WTC11 (cell line): ENCODE measurements at regions not wholly inside any gene's neighbourhood (a gene's known extent, or its start where the extent isn't known, plus 50 kb on each side); places are given as distances from the start of the nearest gene placed in this dataset.

Experiments
- ATAC-seq: fragments of 200-7000 bp; cut with Tn5 transposase; 2 replicates; pipeline ENCODE4 v1.10.0; 2021; ENCODE audit warnings: mild to moderate bottlenecking, moderate library complexity
- CTCF ChIA-PET: fragments of 300-600 bp; sonication (Branson Sonifier 250); formaldehyde crosslinking; loops from one replicate; lab custom pipeline; 2021; ENCODE audit warnings: antibody characterized with exemption; lab: Charles Lee
- POLR2A ChIA-PET: fragments of 350-600 bp; sonication (Branson Sonifier 250); formaldehyde crosslinking; loops from one replicate; lab custom pipeline; 2021; ENCODE audit warnings: antibody characterized with exemption; lab: Charles Lee
- DNase-seq: peaks from one replicate; pipeline ENCODE4 v3.0.0; 2021; ENCODE audit warnings: low spot score
- H3K27ac Mint-ChIP-seq: 2 replicates; pipeline ENCODE4 v1.8.0; 2021; ENCODE audit warnings: mixed read lengths
- H3K27me3 Mint-ChIP-seq: 2 replicates; pipeline ENCODE4 v1.8.0; 2021; ENCODE audit warnings: low read depth, mild to moderate bottlenecking, moderate library complexity, mixed read lengths
- H3K36me3 Mint-ChIP-seq: 2 replicates; pipeline ENCODE4 v1.8.0; 2021; ENCODE audit warnings: mixed read lengths
- H3K4me1 Mint-ChIP-seq: 2 replicates; pipeline ENCODE4 v1.8.0; 2022; ENCODE audit warnings: mixed read lengths
- H3K4me3 Mint-ChIP-seq: 2 replicates; pipeline ENCODE4 v1.8.0; 2021; ENCODE audit warnings: mild to moderate bottlenecking, moderate library complexity, mixed read lengths
- H3K9me3 Mint-ChIP-seq: 2 replicates; pipeline ENCODE4 v1.8.0; 2021; ENCODE audit warnings: mixed read lengths
- ATF1 ChIP-seq: sonication (generic); formaldehyde crosslinking; IDR thresholded peaks from 2 replicates; pipeline ENCODE4 v1.8.1; 2023; ENCODE audit warnings: mild to moderate bottlenecking, moderate library complexity, missing genetic modification reagents
- ATF2 ChIP-seq: sonication (generic); formaldehyde crosslinking; IDR thresholded peaks from 2 replicates; pipeline ENCODE4 v1.8.1; 2022; ENCODE audit warnings: low read depth, missing genetic modification reagents, borderline replicate concordance
- CREB1 ChIP-seq: sonication (generic); formaldehyde crosslinking; IDR thresholded peaks from 2 replicates; pipeline ENCODE4 v1.8.0; 2023; ENCODE audit warnings: mild to moderate bottlenecking, missing genetic modification reagents
- E2F5 ChIP-seq: sonication (generic); formaldehyde crosslinking; IDR thresholded peaks from 2 replicates; pipeline ENCODE4 v1.8.1; 2022; ENCODE audit warnings: mild to moderate bottlenecking, moderate library complexity, missing genetic modification reagents
- FOXP1 ChIP-seq: sonication (generic); formaldehyde crosslinking; IDR thresholded peaks from 2 replicates; pipeline ENCODE4 v1.8.0; 2022; ENCODE audit warnings: missing genetic modification reagents, mild to moderate bottlenecking, moderate library complexity, borderline replicate concordance
- IRF1 ChIP-seq: sonication (generic); formaldehyde crosslinking; IDR thresholded peaks from 2 replicates; pipeline ENCODE4 v1.8.0; 2023; ENCODE audit warnings: missing genetic modification reagents
- JAZF1 ChIP-seq: fragments of 250-450 bp; sonication (Bioruptor Pico); IDR thresholded peaks from 2 replicates; pipeline ENCODE4 v1.9.0; 2021; ENCODE audit warnings: moderate library complexity, mild to moderate bottlenecking, inconsistent platforms
- JUN ChIP-seq: sonication (generic); formaldehyde crosslinking; IDR thresholded peaks from 2 replicates; pipeline ENCODE4 v1.8.0; 2023; ENCODE audit warnings: mild to moderate bottlenecking, missing genetic modification reagents
- NR1H2 ChIP-seq: sonication (generic); formaldehyde crosslinking; IDR thresholded peaks from 2 replicates; pipeline ENCODE4 v1.9.0; 2021; ENCODE audit warnings: mild to moderate bottlenecking, moderate library complexity, missing genetic modification reagents
- NR2C2 ChIP-seq: sonication (generic); formaldehyde crosslinking; IDR thresholded peaks from 2 replicates; pipeline ENCODE4 v1.8.0; 2022; ENCODE audit warnings: mild to moderate bottlenecking, missing genetic modification reagents
- PRRX2 ChIP-seq: fragments of 250-450 bp; sonication (Bioruptor Pico); IDR thresholded peaks from 2 replicates; pipeline ENCODE4 v1.8.0; 2021; ENCODE audit warnings: mild to moderate bottlenecking
- RELA ChIP-seq: sonication (generic); formaldehyde crosslinking; IDR thresholded peaks from 2 replicates; pipeline ENCODE4 v1.8.1; 2022; ENCODE audit warnings: missing genetic modification reagents, mild to moderate bottlenecking, borderline replicate concordance
- SMAD4 ChIP-seq: sonication (generic); formaldehyde crosslinking; IDR thresholded peaks from 2 replicates; pipeline ENCODE4 v1.8.0; 2022; ENCODE audit warnings: mild to moderate bottlenecking, missing genetic modification reagents
- SP1 ChIP-seq: sonication (generic); formaldehyde crosslinking; conservative IDR thresholded peaks from 2 replicates; pipeline ENCODE4 v1.8.1; 2022; ENCODE audit warnings: missing genetic modification reagents
- TCF7 ChIP-seq: sonication (generic); formaldehyde crosslinking; IDR thresholded peaks from 2 replicates; pipeline ENCODE4 v1.8.0; 2022; ENCODE audit warnings: mild to moderate bottlenecking, low read depth, missing genetic modification reagents, moderate library complexity
- ZBTB21 ChIP-seq: sonication (generic); formaldehyde crosslinking; IDR thresholded peaks from 2 replicates; pipeline ENCODE4 v1.8.1; 2023; ENCODE audit warnings: mild to moderate bottlenecking, missing genetic modification reagents, borderline replicate concordance
- ZMAT4 ChIP-seq: fragments of 250-450 bp; sonication (Bioruptor Pico); IDR thresholded peaks from 2 replicates; pipeline ENCODE4 v1.9.0; 2021; ENCODE audit warnings: mild to moderate bottlenecking
- ZNF263 ChIP-seq: sonication (generic); formaldehyde crosslinking; IDR thresholded peaks from 2 replicates; pipeline ENCODE4 v1.8.1; 2022; ENCODE audit warnings: low read depth, mild to moderate bottlenecking, moderate library complexity, missing genetic modification reagents
- ZNF416 ChIP-seq: fragments of 250-450 bp; sonication (Bioruptor Pico); IDR thresholded peaks from 2 replicates; pipeline ENCODE4 v1.9.0; 2021; ENCODE audit warnings: mild to moderate bottlenecking, inconsistent platforms
- ZNF532 ChIP-seq: fragments of 250-450 bp; sonication (Bioruptor Pico); IDR thresholded peaks from 2 replicates; pipeline ENCODE4 v1.9.0; 2021; ENCODE audit warnings: mild to moderate bottlenecking, borderline replicate concordance
- TF ChIP-seq, protein P1 (sequence below): sonication (generic); formaldehyde crosslinking; IDR thresholded peaks from 2 replicates; pipeline ENCODE4 v1.8.0; 2023; ENCODE audit warnings: missing genetic modification reagents, mild to moderate bottlenecking, borderline replicate concordance

DNA sequence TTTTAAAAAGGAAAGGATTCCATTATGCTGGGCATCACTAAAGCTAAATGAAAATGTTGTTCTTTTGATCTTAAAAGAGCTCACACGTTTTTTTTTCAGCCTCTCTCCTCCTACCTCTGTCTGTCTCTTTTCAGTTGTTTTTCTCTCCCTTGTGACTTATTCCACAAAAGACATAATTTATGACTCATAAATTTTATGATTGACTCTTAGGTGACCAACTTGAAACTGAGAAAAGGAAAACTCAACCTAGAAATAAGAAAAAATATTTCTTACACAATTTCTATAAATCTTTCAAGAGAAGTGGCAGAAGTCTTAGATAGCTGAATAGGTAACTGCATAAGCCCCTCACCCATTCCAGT lies 227.7 kb upstream of the DDHD1 start:
- CTCF ChIA-PET: no interaction called here
- Mint-ChIP-seq H3K4me1 (peaks cover 2% of the 10 kb centered on the region; the same call in 1 of the 2 replicates), H3K36me3 (no peaks in the 10 kb centered on the region), H3K27me3 (no peaks in the 10 kb centered on the region), H3K27ac (no peak overlapping the region), H3K4me3 (no peak overlapping the region), H3K9me3 (no peaks in the 10 kb centered on the region)
- ATAC-seq (no peak), DNase-seq (no peak)
- POLR2A ChIA-PET: no interaction called here
- no peak for TF ChIP-seq ZNF532 (CRISPR knock-in tag)
- TF ChIP-seq JUN: no peak
- no peak for TF ChIP-seq ATF1 (CRISPR knock-in tag)
- no peak for TF ChIP-seq E2F5 (CRISPR knock-in tag)

DNA sequence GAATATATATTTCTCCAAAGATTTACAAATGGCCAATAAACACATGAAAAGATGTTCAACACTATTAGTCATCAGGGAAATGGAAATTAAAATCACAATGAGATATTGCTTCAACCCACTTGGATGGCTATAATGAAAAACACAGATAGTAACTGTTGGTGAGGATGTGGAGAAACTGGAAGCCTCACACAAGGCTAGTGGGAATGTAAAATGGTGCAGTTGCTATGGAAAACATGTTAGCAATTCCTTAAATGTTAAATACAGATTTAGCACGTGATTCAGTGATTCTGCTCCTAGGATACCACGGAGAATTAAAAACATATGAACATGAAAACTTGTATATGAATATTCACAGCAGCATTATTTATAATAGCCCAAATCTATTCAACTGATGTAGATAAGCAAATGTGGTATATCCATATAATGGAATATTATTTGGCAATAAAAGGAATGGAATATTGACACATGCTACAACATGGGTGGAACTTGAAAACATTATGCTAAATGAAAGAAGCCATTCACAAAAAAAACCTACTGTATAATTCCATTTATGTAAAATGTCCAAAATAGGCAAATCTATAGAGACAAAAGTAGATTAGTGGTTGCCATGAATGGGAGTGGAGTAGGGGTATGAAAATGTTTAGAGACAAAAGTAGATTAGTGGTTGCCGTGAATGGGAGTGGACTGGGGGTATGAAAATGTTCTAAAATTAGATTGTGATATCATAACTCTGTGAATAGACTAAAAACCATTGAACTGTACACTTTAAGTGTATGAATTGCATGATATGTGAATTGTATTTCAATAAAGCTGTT lies 227.1 kb upstream of the DDHD1 start:
- H3K27ac Mint-ChIP-seq: no peak overlapping the region
- CTCF ChIA-PET: no interaction called here
- H3K36me3 Mint-ChIP-seq: no peaks in the 10 kb centered on the region
- no peak for DNase-seq
- no peak for TF ChIP-seq RELA (CRISPR knock-in tag)
- no peak for TF ChIP-seq FOXP1 (CRISPR knock-in tag)
- no peak for TF ChIP-seq NR1H2
- no peak for TF ChIP-seq ZMAT4 (CRISPR knock-in tag)
- no peak for TF ChIP-seq E2F5 (CRISPR knock-in tag)
- TF ChIP-seq CREB1: no peak
- TF ChIP-seq JUN: no peak
- no peak for TF ChIP-seq ZNF263 (CRISPR knock-in tag)
- no peak for TF ChIP-seq ATF2 (CRISPR knock-in tag)
- TF ChIP-seq IRF1 (CRISPR knock-in tag): no peak
- no peak for TF ChIP-seq ZBTB21 (CRISPR knock-in tag)
- TF ChIP-seq ZNF416 (CRISPR knock-in tag): no peak
- no peak for TF ChIP-seq PRRX2 (CRISPR knock-in tag)
- TF ChIP-seq TCF7 (CRISPR knock-in tag): no peak
- no peak for TF ChIP-seq JAZF1 (CRISPR knock-in tag)
- TF ChIP-seq, protein P1, sequence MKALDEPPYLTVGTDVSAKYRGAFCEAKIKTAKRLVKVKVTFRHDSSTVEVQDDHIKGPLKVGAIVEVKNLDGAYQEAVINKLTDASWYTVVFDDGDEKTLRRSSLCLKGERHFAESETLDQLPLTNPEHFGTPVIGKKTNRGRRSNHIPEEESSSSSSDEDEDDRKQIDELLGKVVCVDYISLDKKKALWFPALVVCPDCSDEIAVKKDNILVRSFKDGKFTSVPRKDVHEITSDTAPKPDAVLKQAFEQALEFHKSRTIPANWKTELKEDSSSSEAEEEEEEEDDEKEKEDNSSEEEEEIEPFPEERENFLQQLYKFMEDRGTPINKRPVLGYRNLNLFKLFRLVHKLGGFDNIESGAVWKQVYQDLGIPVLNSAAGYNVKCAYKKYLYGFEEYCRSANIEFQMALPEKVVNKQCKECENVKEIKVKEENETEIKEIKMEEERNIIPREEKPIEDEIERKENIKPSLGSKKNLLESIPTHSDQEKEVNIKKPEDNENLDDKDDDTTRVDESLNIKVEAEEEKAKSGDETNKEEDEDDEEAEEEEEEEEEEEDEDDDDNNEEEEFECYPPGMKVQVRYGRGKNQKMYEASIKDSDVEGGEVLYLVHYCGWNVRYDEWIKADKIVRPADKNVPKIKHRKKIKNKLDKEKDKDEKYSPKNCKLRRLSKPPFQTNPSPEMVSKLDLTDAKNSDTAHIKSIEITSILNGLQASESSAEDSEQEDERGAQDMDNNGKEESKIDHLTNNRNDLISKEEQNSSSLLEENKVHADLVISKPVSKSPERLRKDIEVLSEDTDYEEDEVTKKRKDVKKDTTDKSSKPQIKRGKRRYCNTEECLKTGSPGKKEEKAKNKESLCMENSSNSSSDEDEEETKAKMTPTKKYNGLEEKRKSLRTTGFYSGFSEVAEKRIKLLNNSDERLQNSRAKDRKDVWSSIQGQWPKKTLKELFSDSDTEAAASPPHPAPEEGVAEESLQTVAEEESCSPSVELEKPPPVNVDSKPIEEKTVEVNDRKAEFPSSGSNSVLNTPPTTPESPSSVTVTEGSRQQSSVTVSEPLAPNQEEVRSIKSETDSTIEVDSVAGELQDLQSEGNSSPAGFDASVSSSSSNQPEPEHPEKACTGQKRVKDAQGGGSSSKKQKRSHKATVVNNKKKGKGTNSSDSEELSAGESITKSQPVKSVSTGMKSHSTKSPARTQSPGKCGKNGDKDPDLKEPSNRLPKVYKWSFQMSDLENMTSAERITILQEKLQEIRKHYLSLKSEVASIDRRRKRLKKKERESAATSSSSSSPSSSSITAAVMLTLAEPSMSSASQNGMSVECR: no peak
- no peak for TF ChIP-seq NR2C2 (CRISPR knock-in tag)
- no peak for TF ChIP-seq SMAD4 (CRISPR knock-in tag)
- TF ChIP-seq SP1 (CRISPR knock-in tag): no peak
- TF ChIP-seq, all 79 proteins: peak for 0
- no peak for ATAC-seq
- no peaks in the 10 kb centered on the region for H3K27me3 Mint-ChIP-seq
- no peak overlapping the region for H3K4me3 Mint-ChIP-seq
- no peaks in the 10 kb centered on the region for H3K9me3 Mint-ChIP-seq
- H3K4me1 Mint-ChIP-seq: peaks cover 2% of the 10 kb centered on the region; the same call in 1 of the 2 replicates
- POLR2A ChIA-PET: no interaction called here
